WTC11 (cell line): ENCODE measurements at regions not wholly inside any gene's neighbourhood (a gene's known extent, or its start where the extent isn't known, plus 50 kb on each side); places are given as distances from the start of the nearest gene placed in this dataset.

Experiments used
- ATF2 ChIP-seq: sonication (generic); formaldehyde crosslinking; IDR thresholded peaks from 2 replicates; pipeline ENCODE4 v1.8.1; 2022; ENCODE audit warnings: low read depth, missing genetic modification reagents, borderline replicate concordance
- CREB1 ChIP-seq: sonication (generic); formaldehyde crosslinking; IDR thresholded peaks from 2 replicates; pipeline ENCODE4 v1.8.0; 2023; ENCODE audit warnings: mild to moderate bottlenecking, missing genetic modification reagents
- HMGXB4 ChIP-seq: sonication (generic); formaldehyde crosslinking; IDR thresholded peaks from 2 replicates; pipeline ENCODE4 v1.8.1; 2023; ENCODE audit warnings: mild to moderate bottlenecking, moderate library complexity, missing genetic modification reagents
- TEAD4 ChIP-seq: sonication (generic); formaldehyde crosslinking; IDR thresholded peaks from 2 replicates; pipeline ENCODE4 v1.8.0; 2022; ENCODE audit warnings: mild to moderate bottlenecking, missing genetic modification reagents
- TP53 ChIP-seq: sonication (generic); formaldehyde crosslinking; IDR thresholded peaks from 2 replicates; pipeline ENCODE4 v1.8.1; 2023; ENCODE audit warnings: mild to moderate bottlenecking, missing genetic modification reagents
- ZNF263 ChIP-seq: sonication (generic); formaldehyde crosslinking; IDR thresholded peaks from 2 replicates; pipeline ENCODE4 v1.8.1; 2022; ENCODE audit warnings: low read depth, mild to moderate bottlenecking, moderate library complexity, missing genetic modification reagents
- ZNF671 ChIP-seq: fragments of 250-450 bp; sonication (Bioruptor Pico); IDR thresholded peaks from 2 replicates; pipeline ENCODE4 v1.8.0; 2021; ENCODE audit warnings: mild to moderate bottlenecking
- TF ChIP-seq, protein P1 (sequence below): fragments of 200-600 bp; IDR thresholded peaks from 2 replicates; pipeline ENCODE4 v1.8.0; 2022; ENCODE audit warnings: antibody characterized with exemption
- TF ChIP-seq, protein P2 (sequence below): fragments of 250-450 bp; sonication (Bioruptor Pico); IDR thresholded peaks from 2 replicates; pipeline ENCODE4 v2.1.2; 2022; ENCODE audit warnings: mild to moderate bottlenecking, moderate library complexity

DNA sequence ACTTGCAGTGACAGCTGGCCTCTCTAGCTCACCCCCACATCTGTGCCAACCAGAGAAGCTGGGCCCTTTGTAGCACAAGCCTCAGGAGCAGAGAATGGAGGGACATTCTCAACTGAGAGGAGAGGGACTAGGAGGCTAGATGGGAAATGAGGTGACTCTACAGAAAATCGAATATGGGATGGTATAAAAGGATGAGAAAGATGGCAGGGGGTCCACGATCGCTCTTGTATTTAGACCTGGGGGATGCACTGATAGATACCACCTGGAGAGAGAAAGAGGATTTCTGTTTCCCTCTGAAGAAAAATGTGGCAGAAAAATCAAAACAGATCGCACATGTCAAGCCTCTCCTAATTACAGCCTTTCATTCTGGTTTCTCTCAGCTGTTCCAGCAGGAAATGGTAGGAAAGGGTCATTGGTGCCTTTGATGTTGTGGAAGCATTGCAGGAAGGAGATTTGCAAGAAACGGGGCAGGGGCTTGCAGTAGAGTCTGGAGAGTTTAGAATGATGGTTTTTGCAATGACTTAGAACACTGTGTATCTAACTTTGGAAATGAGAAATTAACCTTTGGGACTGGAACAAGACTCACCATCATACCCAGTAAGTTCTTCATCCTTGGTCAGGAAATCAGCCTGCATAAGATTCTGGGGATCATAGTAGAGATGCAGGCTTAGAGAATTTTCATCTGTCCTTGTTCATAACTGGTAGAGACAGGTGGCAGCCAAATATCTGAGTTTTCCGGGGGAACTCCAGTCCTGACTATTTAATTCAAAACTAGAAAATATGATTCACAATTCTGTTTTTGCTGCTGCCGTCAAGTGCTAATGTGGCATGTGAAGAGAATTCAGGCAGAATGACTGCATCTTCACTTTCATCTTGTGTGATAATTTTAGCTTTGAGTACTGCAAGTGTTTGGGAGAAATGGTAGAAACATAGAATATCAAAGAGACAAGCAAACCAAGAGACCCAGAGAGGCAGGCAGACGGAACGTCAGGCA lies 98.8 kb downstream of the DAD1 start:
- TF ChIP-seq HMGXB4 (CRISPR knock-in tag), result no peak
- TF ChIP-seq ZNF671, result no peak
- TF ChIP-seq, protein P1, sequence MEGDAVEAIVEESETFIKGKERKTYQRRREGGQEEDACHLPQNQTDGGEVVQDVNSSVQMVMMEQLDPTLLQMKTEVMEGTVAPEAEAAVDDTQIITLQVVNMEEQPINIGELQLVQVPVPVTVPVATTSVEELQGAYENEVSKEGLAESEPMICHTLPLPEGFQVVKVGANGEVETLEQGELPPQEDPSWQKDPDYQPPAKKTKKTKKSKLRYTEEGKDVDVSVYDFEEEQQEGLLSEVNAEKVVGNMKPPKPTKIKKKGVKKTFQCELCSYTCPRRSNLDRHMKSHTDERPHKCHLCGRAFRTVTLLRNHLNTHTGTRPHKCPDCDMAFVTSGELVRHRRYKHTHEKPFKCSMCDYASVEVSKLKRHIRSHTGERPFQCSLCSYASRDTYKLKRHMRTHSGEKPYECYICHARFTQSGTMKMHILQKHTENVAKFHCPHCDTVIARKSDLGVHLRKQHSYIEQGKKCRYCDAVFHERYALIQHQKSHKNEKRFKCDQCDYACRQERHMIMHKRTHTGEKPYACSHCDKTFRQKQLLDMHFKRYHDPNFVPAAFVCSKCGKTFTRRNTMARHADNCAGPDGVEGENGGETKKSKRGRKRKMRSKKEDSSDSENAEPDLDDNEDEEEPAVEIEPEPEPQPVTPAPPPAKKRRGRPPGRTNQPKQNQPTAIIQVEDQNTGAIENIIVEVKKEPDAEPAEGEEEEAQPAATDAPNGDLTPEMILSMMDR, result no peak
- TF ChIP-seq ZNF263 (CRISPR knock-in tag), result no peak
- TF ChIP-seq, protein P2, sequence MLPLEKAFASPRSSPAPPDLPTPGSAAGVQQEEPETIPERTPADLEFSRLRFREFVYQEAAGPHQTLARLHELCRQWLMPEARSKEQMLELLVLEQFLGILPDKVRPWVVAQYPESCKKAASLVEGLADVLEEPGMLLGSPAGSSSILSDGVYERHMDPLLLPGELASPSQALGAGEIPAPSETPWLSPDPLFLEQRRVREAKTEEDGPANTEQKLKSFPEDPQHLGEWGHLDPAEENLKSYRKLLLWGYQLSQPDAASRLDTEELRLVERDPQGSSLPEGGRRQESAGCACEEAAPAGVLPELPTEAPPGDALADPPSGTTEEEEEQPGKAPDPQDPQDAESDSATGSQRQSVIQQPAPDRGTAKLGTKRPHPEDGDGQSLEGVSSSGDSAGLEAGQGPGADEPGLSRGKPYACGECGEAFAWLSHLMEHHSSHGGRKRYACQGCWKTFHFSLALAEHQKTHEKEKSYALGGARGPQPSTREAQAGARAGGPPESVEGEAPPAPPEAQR (CRISPR knock-in tag), result no peak
- TF ChIP-seq CREB1 (CRISPR knock-in tag), result no peak
- TF ChIP-seq ATF2 (CRISPR knock-in tag), result no peak
- TF ChIP-seq TP53 (CRISPR knock-in tag), result no peak
- no peak for TF ChIP-seq TEAD4 (CRISPR knock-in tag)
